Spleen (tissue), 7 donors: ENCODE measurements at regions not wholly inside any gene's neighbourhood (a gene's known extent, or its start where the extent isn't known, plus 50 kb on each side); places are given as distances from the start of the nearest gene placed in this dataset.

Experiments used
- POLR2A ChIP-seq, 3 donors: fragments of 450-650 bp; IDR thresholded peaks; one replicate each; pipeline ENCODE4 v1.5.1; 2017; ENCODE audit warnings: antibody characterized with exemption in 3 of 3, mild to moderate bottlenecking in 1 of 3
- TF ChIP-seq, protein P1 (sequence below), 11 experiments: fragments of 200-600 bp in 7 of 11; fragments of 450-650 bp in 4 of 11; sonication (generic) in 4 of 11; IDR thresholded peaks in 8 of 11; conservative IDR thresholded peaks in 3 of 11; 1 replicate in 7 of 11; 2 replicates in 4 of 11; pipeline versions ENCODE4 v1.4.0 to v1.8.0; 2016 to 2021; ENCODE audit warnings: antibody characterized with exemption in 11 of 11, inconsistent platforms in 4 of 11, mild to moderate bottlenecking in 1 of 11
- donor health status: DM: no; HTN: no; CAD: no; lungs with moderate emphysema.
- donor health status: DM: no; HTN: no; CAD: no.
- donor health status: DM: no; HTN: no; CAD: no.

DNA sequence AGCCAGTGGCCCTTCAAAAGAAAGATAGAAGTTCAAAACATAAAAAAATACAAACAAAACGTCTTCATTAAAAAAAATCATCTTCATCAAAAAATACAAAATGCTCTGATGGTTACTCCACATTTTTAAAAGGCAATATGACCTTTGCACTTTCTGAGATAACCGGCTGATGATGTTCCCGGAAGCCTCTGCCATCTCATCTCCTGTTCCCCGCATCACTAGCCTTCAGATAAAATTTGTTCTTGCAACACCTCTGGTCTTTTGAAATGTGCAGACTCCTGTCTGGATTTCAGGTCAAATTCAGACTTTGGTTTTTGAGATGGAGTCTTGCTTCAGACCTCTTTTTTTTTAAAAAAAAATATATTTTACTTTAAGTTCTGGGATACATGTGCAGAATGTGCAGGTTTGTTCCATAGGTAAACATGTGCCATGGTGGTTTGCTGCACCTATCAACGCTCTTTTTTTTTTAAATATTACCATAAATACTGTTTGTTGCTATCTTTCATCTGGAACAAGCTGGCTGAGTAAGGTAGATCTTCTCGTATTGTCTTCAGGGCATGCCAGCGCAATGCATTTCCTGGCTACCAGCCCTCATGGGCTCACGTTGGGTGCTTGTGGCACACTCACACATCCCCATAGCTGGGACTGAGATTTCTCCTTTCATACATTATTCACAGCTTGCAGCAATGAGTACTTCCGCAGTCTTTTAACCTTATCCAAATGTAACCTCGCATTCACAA lies 418.9 kb upstream of the ARGLU1 start:
- no peak for TF ChIP-seq POLR2A (IDR thresholded peaks at IDR 0.05)
- TF ChIP-seq, protein P1, sequence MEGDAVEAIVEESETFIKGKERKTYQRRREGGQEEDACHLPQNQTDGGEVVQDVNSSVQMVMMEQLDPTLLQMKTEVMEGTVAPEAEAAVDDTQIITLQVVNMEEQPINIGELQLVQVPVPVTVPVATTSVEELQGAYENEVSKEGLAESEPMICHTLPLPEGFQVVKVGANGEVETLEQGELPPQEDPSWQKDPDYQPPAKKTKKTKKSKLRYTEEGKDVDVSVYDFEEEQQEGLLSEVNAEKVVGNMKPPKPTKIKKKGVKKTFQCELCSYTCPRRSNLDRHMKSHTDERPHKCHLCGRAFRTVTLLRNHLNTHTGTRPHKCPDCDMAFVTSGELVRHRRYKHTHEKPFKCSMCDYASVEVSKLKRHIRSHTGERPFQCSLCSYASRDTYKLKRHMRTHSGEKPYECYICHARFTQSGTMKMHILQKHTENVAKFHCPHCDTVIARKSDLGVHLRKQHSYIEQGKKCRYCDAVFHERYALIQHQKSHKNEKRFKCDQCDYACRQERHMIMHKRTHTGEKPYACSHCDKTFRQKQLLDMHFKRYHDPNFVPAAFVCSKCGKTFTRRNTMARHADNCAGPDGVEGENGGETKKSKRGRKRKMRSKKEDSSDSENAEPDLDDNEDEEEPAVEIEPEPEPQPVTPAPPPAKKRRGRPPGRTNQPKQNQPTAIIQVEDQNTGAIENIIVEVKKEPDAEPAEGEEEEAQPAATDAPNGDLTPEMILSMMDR (IDR thresholded peaks at IDR 0.05 in 8 of 11, conservative IDR thresholded peaks at IDR 0.05 in 3 of 11) = no peak
